ENCODE measurements at regions not wholly inside any gene's neighbourhood (a gene's known extent, or its start where the extent isn't known, plus 50 kb on each side); places are given as distances from the start of the nearest gene placed in this dataset.

- DNase-seq (no peak), ATAC-seq (ENCODE audit: low read depth in 2 of 2) (no peak)
- Mint-ChIP-seq H3K4me1 (no peaks in the 10 kb centered on the region), H3K9me3 (peaks cover 0 to 11% (median 2%) of the 10 kb centered on the region in 7 donors), H3K36me3 (peaks cover 0 to 5% of the 10 kb centered on the region in 2 donors), H3K27me3 (peaks cover 0 to 9% (median 2%) of the 10 kb centered on the region in 3 donors), H3K27ac (no peak overlapping the region), H3K4me3 (peak overlapping the region in 1 of 8 donors; percentile 2)
Measured at GRCh38 chr3:54240-54639, 142.3 kb upstream of the CHL1 start.

- Mint-ChIP-seq H3K27ac (no peak overlapping the region), H3K9me3 (peaks cover 0 to under 1% (median 0%) of the 10 kb centered on the region in 7 donors)
Measured at GRCh38 chr3:56672-57071, 139.9 kb upstream of the CHL1 start.

GRCh38 chr3:59854-60253, 136.7 kb upstream of the CHL1 start:
- DNase-seq (no peak), ATAC-seq (ENCODE audit: low read depth in 2 of 2) (no peak)
- Mint-ChIP-seq H3K27me3 (peaks cover 0 to 17% (median 8%) of the 10 kb centered on the region in 3 donors), H3K4me3 (no peak overlapping the region), H3K9me3 (no peaks in the 10 kb centered on the region), H3K4me1 (no peaks in the 10 kb centered on the region), H3K27ac (peak overlapping the region in 1 of 6 donors; percentile 16), H3K36me3 (no peaks in the 10 kb centered on the region)

More at GRCh38 chr3:56672-57071, 139.9 kb upstream of the CHL1 start:
- Mint-ChIP-seq H3K4me1 (no peaks in the 10 kb centered on the region), H3K36me3 (peaks cover 0 to under 1% of the 10 kb centered on the region in 2 donors), H3K4me3 (no peak overlapping the region), H3K27me3 (peaks cover 0 to 13% (median 13%) of the 10 kb centered on the region in 3 donors)
- DNase-seq (no peak), ATAC-seq (ENCODE audit: low read depth in 2 of 2) (no peak)

GRCh38 chr3:63095-63765, 133.3 kb upstream of the CHL1 start:
- no peak for DNase-seq
- ATAC-seq (ENCODE audit: low read depth in 2 of 2) = no peak
- H3K36me3 Mint-ChIP-seq = no peaks in the 10 kb centered on the region
- H3K27me3 Mint-ChIP-seq = peaks cover 0 to 21% (median 7%) of the 10 kb centered on the region in 3 donors
- peak overlapping the region in 1 of 6 donors; percentile 29 for H3K27ac Mint-ChIP-seq
- H3K4me3 Mint-ChIP-seq = no peak overlapping the region
- no peaks in the 10 kb centered on the region for H3K9me3 Mint-ChIP-seq
- no peaks in the 10 kb centered on the region for H3K4me1 Mint-ChIP-seq

GRCh38 chr3:69690-70089, 126.9 kb upstream of the CHL1 start:
- Mint-ChIP-seq H3K27me3 (peaks cover 4 to 11% (median 5%) of the 10 kb centered on the region in 3 donors), H3K4me3 (no peak overlapping the region), H3K27ac (no peak overlapping the region), H3K4me1 (no peaks in the 10 kb centered on the region), H3K9me3 (no peaks in the 10 kb centered on the region), H3K36me3 (no peaks in the 10 kb centered on the region)
- DNase-seq = no peak
- no peak for ATAC-seq (ENCODE audit: low read depth in 2 of 2)

- H3K4me1 Mint-ChIP-seq = no peaks in the 10 kb centered on the region
- no peak for ATAC-seq (ENCODE audit: low read depth in 2 of 2)
- peaks cover 0 to 4% (median 0%) of the 10 kb centered on the region in 7 donors for H3K9me3 Mint-ChIP-seq
- no peak overlapping the region for H3K4me3 Mint-ChIP-seq
- H3K27me3 Mint-ChIP-seq = peaks cover 0 to 11% (median 4%) of the 10 kb centered on the region in 3 donors
- no peaks in the 10 kb centered on the region for H3K36me3 Mint-ChIP-seq
- peak overlapping the region in 1 of 6 donors; percentile 17 for H3K27ac Mint-ChIP-seq
- no peak for DNase-seq
Measured at GRCh38 chr3:72776-73175, 123.8 kb upstream of the CHL1 start.

- no peak for ATAC-seq (ENCODE audit: low read depth in 2 of 2)
- H3K27me3 Mint-ChIP-seq = peaks cover 0 to 11% (median 4%) of the 10 kb centered on the region in 3 donors
- no peaks in the 10 kb centered on the region for H3K4me1 Mint-ChIP-seq
- no peak for DNase-seq
- H3K27ac Mint-ChIP-seq = peak overlapping the region in 2 of 6 donors; percentile 10 to 17
- H3K4me3 Mint-ChIP-seq = no peak overlapping the region
- H3K36me3 Mint-ChIP-seq = no peaks in the 10 kb centered on the region
- H3K9me3 Mint-ChIP-seq = peaks cover 0 to 4% (median 0%) of the 10 kb centered on the region in 7 donors
Measured at GRCh38 chr3:73271-73670, 123.3 kb upstream of the CHL1 start.

GRCh38 chr3:74676-75243, 121.8 kb upstream of the CHL1 start:
- Mint-ChIP-seq H3K27ac (no peak overlapping the region), H3K4me1 (no peaks in the 10 kb centered on the region), H3K4me3 (no peak overlapping the region), H3K36me3 (no peaks in the 10 kb centered on the region), H3K9me3 (peaks cover 0 to 4% (median 0%) of the 10 kb centered on the region in 7 donors), H3K27me3 (peaks cover 0 to 11% (median 4%) of the 10 kb centered on the region in 3 donors)
- ATAC-seq (ENCODE audit: low read depth in 2 of 2) (no peak), DNase-seq (no peak)

- Mint-ChIP-seq H3K27me3 (peaks cover 0 to 11% (median 4%) of the 10 kb centered on the region in 3 donors), H3K27ac (no peak overlapping the region), H3K4me3 (no peak overlapping the region), H3K4me1 (no peaks in the 10 kb centered on the region), H3K36me3 (no peaks in the 10 kb centered on the region), H3K9me3 (peaks cover 0 to 4% (median 0%) of the 10 kb centered on the region in 7 donors)
- ATAC-seq (ENCODE audit: low read depth in 2 of 2) (no peak), DNase-seq (no peak)
Measured at GRCh38 chr3:75260-75659, 121.3 kb upstream of the CHL1 start.

- Mint-ChIP-seq H3K27me3 (peaks cover 0 to 5% (median 0%) of the 10 kb centered on the region in 3 donors), H3K4me1 (no peaks in the 10 kb centered on the region)
- no peak for DNase-seq
Measured at GRCh38 chr3:79542-79941, 117.0 kb upstream of the CHL1 start.

GRCh38 chr3:82508-82907, 114.1 kb upstream of the CHL1 start:
- Mint-ChIP-seq H3K27ac (no peak overlapping the region), H3K27me3 (peaks cover 0 to 5% (median 3%) of the 10 kb centered on the region in 3 donors), H3K4me3 (no peak overlapping the region), H3K4me1 (no peaks in the 10 kb centered on the region), H3K36me3 (no peaks in the 10 kb centered on the region), H3K9me3 (peaks cover 0 to under 1% (median 0%) of the 10 kb centered on the region in 7 donors)
- DNase-seq = no peak
- no peak for ATAC-seq (ENCODE audit: low read depth in 2 of 2)

More at GRCh38 chr3:79542-79941, 117.0 kb upstream of the CHL1 start:
- Mint-ChIP-seq H3K9me3 (peaks cover 0 to 4% (median 0%) of the 10 kb centered on the region in 7 donors), H3K4me3 (no peak overlapping the region), H3K27ac (no peak overlapping the region), H3K36me3 (no peaks in the 10 kb centered on the region)
- ATAC-seq (ENCODE audit: low read depth in 2 of 2) = no peak

- DNase-seq (no peak), ATAC-seq (ENCODE audit: low read depth in 2 of 2) (no peak)
- no peak overlapping the region for H3K4me3 Mint-ChIP-seq
- no peak overlapping the region for H3K27ac Mint-ChIP-seq
- H3K36me3 Mint-ChIP-seq = no peaks in the 10 kb centered on the region
- no peaks in the 10 kb centered on the region for H3K9me3 Mint-ChIP-seq
- peaks cover 1 to 2% (median 2%) of the 10 kb centered on the region in 3 donors for H3K4me1 Mint-ChIP-seq
- peaks cover 0 to 6% (median 5%) of the 10 kb centered on the region in 3 donors for H3K27me3 Mint-ChIP-seq
Measured at GRCh38 chr3:83096-83495, 113.5 kb upstream of the CHL1 start.

GRCh38 chr3:85180-85579, 111.4 kb upstream of the CHL1 start:
- ATAC-seq (ENCODE audit: low read depth in 2 of 2) (no peak), DNase-seq (no peak)
- H3K36me3 Mint-ChIP-seq = no peaks in the 10 kb centered on the region
- H3K4me3 Mint-ChIP-seq = no peak overlapping the region
- H3K27ac Mint-ChIP-seq = no peak overlapping the region
- H3K9me3 Mint-ChIP-seq = no peaks in the 10 kb centered on the region
- H3K4me1 Mint-ChIP-seq = peaks cover 5 to 8% (median 6%) of the 10 kb centered on the region in 3 donors
- H3K27me3 Mint-ChIP-seq = peaks cover 0 to 11% (median 5%) of the 10 kb centered on the region in 3 donors

GRCh38 chr3:88267-88666, 108.3 kb upstream of the CHL1 start:
- H3K9me3 Mint-ChIP-seq = no peaks in the 10 kb centered on the region
- DNase-seq (no peak), ATAC-seq (ENCODE audit: low read depth in 2 of 2) (no peak)
- H3K27me3 Mint-ChIP-seq = peaks cover 0 to 11% (median 5%) of the 10 kb centered on the region in 3 donors
- no peaks in the 10 kb centered on the region for H3K36me3 Mint-ChIP-seq
- no peak overlapping the region for H3K27ac Mint-ChIP-seq
- H3K4me1 Mint-ChIP-seq = peaks cover 5 to 8% (median 6%) of the 10 kb centered on the region in 3 donors
- H3K4me3 Mint-ChIP-seq = no peak overlapping the region
